ENCODE measurements at regions not wholly inside any gene's neighbourhood (a gene's known extent, or its start where the extent isn't known, plus 50 kb on each side); places are given as distances from the start of the nearest gene placed in this dataset.
"Not testable (repeated sequence)": the region's sequence is repeated elsewhere in the genome, so short reads cannot be mapped to it uniquely, and the experiment has no call there.

DNA sequence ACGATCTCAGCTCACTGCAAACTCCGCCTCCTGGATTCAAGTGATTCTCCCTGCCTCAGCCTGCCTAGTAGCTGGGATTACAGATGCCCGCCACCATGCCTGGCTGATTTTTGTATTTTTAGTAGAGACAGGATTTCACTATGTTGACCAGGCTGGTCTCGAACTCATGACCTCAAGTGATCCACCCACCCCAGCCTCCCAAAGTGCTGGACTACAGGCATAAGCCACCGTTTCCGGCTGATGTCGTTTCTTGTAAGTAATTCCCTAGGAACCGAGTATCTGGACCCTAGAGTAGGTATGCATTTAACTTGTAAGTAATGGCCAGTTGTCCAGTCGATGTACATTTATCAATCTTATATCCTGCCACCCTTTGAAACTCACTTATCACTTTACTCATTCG, 491.2 kb downstream of the BRD1 start:
- TF ChIP-seq, protein P1, sequence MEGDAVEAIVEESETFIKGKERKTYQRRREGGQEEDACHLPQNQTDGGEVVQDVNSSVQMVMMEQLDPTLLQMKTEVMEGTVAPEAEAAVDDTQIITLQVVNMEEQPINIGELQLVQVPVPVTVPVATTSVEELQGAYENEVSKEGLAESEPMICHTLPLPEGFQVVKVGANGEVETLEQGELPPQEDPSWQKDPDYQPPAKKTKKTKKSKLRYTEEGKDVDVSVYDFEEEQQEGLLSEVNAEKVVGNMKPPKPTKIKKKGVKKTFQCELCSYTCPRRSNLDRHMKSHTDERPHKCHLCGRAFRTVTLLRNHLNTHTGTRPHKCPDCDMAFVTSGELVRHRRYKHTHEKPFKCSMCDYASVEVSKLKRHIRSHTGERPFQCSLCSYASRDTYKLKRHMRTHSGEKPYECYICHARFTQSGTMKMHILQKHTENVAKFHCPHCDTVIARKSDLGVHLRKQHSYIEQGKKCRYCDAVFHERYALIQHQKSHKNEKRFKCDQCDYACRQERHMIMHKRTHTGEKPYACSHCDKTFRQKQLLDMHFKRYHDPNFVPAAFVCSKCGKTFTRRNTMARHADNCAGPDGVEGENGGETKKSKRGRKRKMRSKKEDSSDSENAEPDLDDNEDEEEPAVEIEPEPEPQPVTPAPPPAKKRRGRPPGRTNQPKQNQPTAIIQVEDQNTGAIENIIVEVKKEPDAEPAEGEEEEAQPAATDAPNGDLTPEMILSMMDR (tag by site-specific recombination; IDR thresholded peaks at IDR 0.05): not testable (repeated sequence)
- not testable (repeated sequence) for TF ChIP-seq ZBTB7A (tag by site-specific recombination; IDR thresholded peaks at IDR 0.05; ENCODE audit: low read depth); ZNF837 (tag by site-specific recombination; IDR thresholded peaks at IDR 0.05); ZBTB8A (tag by site-specific recombination; IDR thresholded peaks at IDR 0.05)
- TF ChIP-seq, protein P2, sequence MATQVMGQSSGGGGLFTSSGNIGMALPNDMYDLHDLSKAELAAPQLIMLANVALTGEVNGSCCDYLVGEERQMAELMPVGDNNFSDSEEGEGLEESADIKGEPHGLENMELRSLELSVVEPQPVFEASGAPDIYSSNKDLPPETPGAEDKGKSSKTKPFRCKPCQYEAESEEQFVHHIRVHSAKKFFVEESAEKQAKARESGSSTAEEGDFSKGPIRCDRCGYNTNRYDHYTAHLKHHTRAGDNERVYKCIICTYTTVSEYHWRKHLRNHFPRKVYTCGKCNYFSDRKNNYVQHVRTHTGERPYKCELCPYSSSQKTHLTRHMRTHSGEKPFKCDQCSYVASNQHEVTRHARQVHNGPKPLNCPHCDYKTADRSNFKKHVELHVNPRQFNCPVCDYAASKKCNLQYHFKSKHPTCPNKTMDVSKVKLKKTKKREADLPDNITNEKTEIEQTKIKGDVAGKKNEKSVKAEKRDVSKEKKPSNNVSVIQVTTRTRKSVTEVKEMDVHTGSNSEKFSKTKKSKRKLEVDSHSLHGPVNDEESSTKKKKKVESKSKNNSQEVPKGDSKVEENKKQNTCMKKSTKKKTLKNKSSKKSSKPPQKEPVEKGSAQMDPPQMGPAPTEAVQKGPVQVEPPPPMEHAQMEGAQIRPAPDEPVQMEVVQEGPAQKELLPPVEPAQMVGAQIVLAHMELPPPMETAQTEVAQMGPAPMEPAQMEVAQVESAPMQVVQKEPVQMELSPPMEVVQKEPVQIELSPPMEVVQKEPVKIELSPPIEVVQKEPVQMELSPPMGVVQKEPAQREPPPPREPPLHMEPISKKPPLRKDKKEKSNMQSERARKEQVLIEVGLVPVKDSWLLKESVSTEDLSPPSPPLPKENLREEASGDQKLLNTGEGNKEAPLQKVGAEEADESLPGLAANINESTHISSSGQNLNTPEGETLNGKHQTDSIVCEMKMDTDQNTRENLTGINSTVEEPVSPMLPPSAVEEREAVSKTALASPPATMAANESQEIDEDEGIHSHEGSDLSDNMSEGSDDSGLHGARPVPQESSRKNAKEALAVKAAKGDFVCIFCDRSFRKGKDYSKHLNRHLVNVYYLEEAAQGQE (tag by site-specific recombination; IDR thresholded peaks at IDR 0.05): not testable (repeated sequence)
